BE2C (cell line): ENCODE measurements at regions not wholly inside any gene's neighbourhood (a gene's known extent, or its start where the extent isn't known, plus 50 kb on each side); places are given as distances from the start of the nearest gene placed in this dataset.
"Not testable (repeated sequence)": the region's sequence is repeated elsewhere in the genome, so short reads cannot be mapped to it uniquely, and the experiment has no call there.

Source experiments
- DNase-seq: peaks from one replicate; pipeline ENCODE4 v3.0.0-alpha.2; 2020
- H3K27me3 ChIP-seq: fragments of 250-450 bp; sonication (Bioruptor Pico); 2 replicates; pipeline ENCODE4 v1.5.1; 2020; ENCODE audit warnings: mild to moderate bottlenecking
- H3K36me3 ChIP-seq: fragments of 250-450 bp; sonication (Bioruptor Pico); 2 replicates; pipeline ENCODE4 v1.5.1; 2020; ENCODE audit warnings: mild to moderate bottlenecking
- H3K4me1 ChIP-seq: fragments of 250-450 bp; sonication (Bioruptor Pico); 2 replicates; pipeline ENCODE4 v1.5.1; 2020
- H3K4me3 ChIP-seq: 2 replicates; pipeline ENCODE4 v1.5.1; 2011; ENCODE audit warnings: low read depth, low read length
- H3K9me3 ChIP-seq: fragments of 250-450 bp; sonication (Bioruptor Pico); 2 replicates; pipeline ENCODE4 v1.5.1; 2020
- TF ChIP-seq, protein P1 (sequence below): IDR thresholded peaks from 2 replicates; pipeline ENCODE4 v1.5.1; 2012; ENCODE audit warnings: mild to moderate bottlenecking, low read depth, low read length

DNA sequence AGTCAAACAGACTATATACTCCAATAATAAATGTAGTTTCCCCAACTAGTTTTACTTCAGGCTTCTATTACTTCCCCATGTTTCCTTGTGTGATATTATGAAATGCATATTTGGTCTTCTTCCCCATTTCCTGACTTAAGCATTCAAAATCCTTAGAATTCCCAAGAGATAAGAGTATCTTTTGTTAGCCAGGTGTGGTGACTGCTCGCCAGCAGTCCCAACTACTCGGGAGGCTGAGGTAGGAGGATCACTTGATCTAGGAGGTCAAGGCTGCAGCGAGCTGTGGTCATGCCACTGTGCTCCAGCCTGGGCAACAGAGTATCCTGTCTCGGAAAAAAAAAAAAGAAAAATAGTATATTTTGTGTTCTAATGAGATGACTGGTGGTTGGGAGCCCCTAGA is 72.7 kb upstream of the UBE2E2 start:
- no peak for DNase-seq
- TF ChIP-seq, protein P1, sequence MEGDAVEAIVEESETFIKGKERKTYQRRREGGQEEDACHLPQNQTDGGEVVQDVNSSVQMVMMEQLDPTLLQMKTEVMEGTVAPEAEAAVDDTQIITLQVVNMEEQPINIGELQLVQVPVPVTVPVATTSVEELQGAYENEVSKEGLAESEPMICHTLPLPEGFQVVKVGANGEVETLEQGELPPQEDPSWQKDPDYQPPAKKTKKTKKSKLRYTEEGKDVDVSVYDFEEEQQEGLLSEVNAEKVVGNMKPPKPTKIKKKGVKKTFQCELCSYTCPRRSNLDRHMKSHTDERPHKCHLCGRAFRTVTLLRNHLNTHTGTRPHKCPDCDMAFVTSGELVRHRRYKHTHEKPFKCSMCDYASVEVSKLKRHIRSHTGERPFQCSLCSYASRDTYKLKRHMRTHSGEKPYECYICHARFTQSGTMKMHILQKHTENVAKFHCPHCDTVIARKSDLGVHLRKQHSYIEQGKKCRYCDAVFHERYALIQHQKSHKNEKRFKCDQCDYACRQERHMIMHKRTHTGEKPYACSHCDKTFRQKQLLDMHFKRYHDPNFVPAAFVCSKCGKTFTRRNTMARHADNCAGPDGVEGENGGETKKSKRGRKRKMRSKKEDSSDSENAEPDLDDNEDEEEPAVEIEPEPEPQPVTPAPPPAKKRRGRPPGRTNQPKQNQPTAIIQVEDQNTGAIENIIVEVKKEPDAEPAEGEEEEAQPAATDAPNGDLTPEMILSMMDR = no peak
- no peaks in the 10 kb centered on the region for H3K36me3 ChIP-seq
- H3K4me3 ChIP-seq = no peak overlapping the region
- no peaks in the 10 kb centered on the region for H3K9me3 ChIP-seq
- no peaks in the 10 kb centered on the region for H3K4me1 ChIP-seq
- H3K27me3 ChIP-seq = no peaks in the 10 kb centered on the region

GRCh38 chr3:23135026-23135785 is 67.9 kb upstream of the UBE2E2 start:
- no peaks in the 10 kb centered on the region for H3K9me3 ChIP-seq
- H3K36me3 ChIP-seq = no peaks in the 10 kb centered on the region
- no peaks in the 10 kb centered on the region for H3K4me1 ChIP-seq
- H3K4me3 ChIP-seq = no peak overlapping the region
- TF ChIP-seq, protein P1 = no peak
- no peak for DNase-seq
- H3K27me3 ChIP-seq = no peaks in the 10 kb centered on the region

DNA sequence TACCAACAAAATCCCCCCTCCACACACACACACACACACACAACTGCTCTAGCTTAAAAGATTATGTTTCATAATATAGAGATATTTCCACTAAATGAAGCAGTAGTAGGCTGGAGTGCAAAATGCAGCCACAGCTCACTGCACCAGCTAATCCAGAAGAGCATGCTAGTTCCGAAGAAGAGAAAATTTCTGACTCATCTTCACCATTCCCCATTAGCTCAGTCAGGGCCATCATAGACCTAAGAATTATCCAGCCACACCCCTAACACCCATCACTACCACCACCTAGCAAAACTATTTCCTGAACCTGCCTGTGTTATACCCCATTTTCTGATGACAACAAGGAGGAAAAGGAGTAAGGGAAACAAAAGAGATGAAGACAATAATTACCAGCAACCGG is 67.1 kb upstream of the UBE2E2 start:
- Histone ChIP-seq H3K4me1 (no peaks in the 10 kb centered on the region), H3K27me3 (no peaks in the 10 kb centered on the region), H3K4me3 (no peak overlapping the region), H3K36me3 (no peaks in the 10 kb centered on the region), H3K9me3 (no peaks in the 10 kb centered on the region)
- TF ChIP-seq, protein P1 = no peak
- no peak for DNase-seq

- H3K4me3 ChIP-seq, H3K9me3 ChIP-seq, H3K4me1 ChIP-seq, H3K27me3 ChIP-seq, DNase-seq, H3K36me3 ChIP-seq: not testable (repeated sequence)
Measured at GRCh38 chr3:23144051-23144450, 59.1 kb upstream of the UBE2E2 start.

DNA sequence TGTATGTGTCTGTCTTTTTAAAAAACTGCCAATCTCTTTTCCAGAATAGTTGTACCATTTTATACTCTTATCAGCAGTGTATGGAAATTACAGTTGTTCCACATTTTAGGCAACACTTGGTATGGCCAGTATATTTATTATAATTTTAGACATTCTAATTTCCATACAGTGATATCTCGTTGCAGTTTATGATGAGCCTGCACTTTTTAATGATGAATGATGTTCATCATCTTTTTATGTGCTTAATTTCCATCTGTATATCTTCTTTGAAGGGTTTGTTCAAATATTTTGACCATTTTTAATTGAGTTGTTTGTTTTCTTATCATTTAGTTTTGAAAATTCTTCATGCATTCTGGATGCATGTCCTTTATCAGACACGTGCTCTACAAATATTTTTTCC is 57.0 kb upstream of the UBE2E2 start:
- Histone ChIP-seq H3K36me3 (no peaks in the 10 kb centered on the region), H3K4me3 (no peak overlapping the region), H3K9me3 (no peaks in the 10 kb centered on the region), H3K4me1 (no peaks in the 10 kb centered on the region), H3K27me3 (no peaks in the 10 kb centered on the region)
- TF ChIP-seq, protein P1 = no peak
- no peak for DNase-seq

GRCh38 chr3:23152989-23153388 is 50.1 kb upstream of the UBE2E2 start:
- Histone ChIP-seq H3K4me3 (no peak overlapping the region), H3K36me3 (no peaks in the 10 kb centered on the region), H3K27me3 (no peaks in the 10 kb centered on the region), H3K4me1 (no peaks in the 10 kb centered on the region), H3K9me3 (no peaks in the 10 kb centered on the region)
- TF ChIP-seq, protein P1 = no peak
- DNase-seq = no peak
